Left renal cortex interstitium (tissue), 4 donors: ENCODE measurements at regions not wholly inside any gene's neighbourhood (a gene's known extent, or its start where the extent isn't known, plus 50 kb on each side); places are given as distances from the start of the nearest gene placed in this dataset.

ENCODE experiments used
- DNase-seq, 4 donors: peaks; one replicate each; pipeline ENCODE4 v3.0.0-alpha.2; 2013; ENCODE audit warnings: low read depth in 4 of 4, low spot score in 2 of 4, missing footprints in 1 of 4

DNA sequence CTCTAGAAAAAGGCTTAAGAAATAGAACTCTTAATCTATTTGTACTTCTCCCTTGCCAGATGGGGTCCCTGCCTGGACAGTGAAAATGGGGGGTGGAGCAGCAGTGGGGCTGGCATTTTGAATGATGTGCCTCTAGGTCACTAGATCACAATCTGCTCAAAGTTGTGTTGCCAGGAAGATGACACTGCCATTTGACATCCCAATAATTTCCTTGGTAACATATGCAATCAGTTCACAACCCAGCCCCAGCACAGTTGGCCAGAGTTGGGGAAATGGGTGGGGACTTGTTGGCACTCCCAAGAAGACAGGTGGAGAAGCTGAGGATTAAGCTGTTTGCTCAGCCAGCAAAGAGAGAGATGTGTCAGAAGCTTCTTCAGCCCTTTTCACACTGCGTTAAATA, 558.3 kb upstream of the KLHL29 start:
- no peak for DNase-seq

DNA sequence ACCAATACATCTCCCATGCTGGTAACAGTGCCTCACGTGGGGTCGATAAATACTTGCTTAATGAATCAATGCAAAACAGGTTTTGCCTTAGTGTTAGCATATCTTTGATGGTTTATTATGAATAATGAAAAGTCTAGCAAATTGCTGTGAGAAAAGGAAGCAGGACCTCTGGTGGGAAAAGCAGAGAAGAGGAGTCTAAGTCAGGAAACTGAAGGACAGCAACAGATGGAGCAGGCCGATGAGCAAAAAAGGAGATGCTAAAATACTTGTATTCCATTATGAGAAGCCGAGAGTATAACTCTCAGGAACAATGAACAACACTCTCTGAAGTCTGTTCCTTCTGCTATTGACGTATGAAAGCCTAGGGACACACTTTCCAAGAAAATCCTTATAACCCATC, 555.2 kb upstream of the KLHL29 start:
- no peak for DNase-seq

DNA sequence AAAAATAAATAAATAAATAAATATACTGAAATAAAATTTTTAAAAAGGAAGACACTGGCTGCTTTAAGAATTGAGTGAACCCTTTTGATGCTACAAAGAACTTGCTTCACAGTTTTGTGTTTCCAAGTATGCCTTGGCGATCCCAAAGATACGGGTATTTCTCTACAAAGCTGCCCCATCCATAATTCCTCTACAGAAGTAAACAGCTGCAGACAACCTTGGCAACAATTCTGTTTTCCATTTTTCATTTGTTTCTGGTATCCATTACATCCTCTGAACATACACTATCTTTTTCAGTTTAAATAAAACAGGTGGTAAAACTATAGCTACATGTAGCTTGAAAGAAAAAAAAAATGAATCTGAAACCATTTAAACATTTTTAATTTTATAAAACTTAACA, 552.8 kb upstream of the KLHL29 start:
- no peak for DNase-seq

DNA sequence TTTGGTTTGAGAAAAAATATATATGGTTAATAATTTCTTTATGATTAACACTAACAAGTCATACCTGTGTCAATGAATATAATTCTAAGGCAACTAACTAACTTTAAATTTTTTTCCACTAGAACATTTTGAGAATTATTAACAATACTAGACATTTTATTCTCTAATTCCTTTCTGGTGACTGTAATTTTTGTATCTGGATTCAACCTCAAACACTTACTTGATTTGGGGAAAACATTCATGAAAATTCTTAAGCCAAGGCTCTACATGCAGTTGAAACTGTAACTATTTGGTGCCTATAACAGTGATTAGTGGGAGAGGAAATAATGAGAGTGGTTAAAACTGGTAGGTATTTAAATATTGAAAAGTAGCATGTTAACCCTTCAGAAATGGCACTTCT, 546.5 kb upstream of the KLHL29 start:
- DNase-seq: no peak

DNA sequence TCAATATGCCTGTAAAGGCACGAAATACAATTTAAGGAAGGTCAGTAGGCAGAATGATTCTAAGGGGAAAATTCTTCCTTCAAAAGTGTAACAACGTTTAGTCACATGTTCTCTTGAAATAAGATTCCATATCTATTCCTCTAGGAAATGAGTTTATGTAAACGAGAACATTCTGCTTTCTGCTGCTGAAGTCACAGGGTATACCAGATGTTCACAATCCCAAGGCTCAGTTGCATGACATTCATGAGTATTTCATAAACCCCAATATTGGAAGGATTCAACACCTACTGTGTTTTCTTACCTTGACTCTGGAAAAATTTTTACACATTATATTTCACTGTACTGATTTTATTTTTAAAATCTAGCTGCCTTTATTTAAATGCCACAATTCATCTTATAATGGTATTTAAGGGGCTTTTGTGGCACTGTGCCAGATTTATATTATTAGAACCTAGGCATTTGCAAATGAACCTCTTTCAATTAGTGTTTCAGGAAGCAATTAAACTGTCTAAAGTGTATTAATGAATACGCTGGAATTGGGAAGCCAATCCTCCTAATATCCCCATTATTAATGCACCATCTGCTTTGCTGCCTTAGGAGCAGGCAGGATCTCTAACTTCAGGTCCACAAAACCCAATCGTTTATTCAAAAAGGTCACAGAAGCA, 542.6 kb upstream of the KLHL29 start:
- no peak for DNase-seq

DNA sequence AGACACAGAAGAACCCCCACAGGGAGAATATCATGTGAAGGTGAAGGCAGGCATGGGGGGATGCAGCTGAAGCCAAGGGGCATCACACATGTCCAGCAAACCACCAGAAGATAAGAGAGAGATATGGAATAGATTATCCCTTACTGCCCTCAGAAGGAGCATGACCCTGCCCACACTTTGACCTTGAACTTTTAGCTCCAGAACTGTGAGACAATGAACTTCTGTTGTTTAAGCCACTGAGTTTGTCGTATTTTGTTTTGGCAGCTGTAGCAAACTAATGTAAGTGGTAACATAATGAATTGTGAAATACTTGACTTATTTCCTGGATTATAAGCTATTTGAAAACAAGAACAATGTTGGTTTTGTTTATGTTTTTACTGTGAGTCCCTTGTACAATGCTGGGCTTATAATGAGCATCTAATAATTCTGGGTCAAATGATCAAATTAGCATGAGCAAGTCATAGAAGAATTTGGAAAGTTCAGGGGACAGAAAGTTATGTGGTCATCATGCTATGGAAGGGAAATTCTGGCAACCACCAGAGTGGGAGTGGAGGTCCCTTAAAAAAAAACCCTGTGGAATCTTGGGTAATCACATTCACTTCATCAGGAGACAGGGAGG, 541.0 kb upstream of the KLHL29 start:
- DNase-seq: no peak

DNA sequence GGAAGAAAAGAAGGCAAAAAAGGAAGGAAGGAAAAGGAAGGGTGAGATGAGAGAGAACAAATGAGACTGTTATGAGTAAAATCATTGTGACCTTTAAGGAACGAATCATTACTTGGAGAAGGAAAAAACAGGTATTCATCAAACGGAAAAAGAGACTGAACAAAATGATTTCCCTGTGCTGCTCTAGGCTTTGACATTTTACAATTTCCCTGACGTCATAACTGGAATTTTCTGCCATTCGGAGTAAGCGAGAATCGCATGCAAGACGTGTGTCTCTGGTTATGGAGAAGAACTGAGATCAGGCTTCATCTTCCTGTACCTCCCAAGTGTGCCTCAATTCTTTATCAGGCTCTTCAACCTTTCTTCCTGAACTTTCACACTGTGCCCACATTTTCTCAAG, 534.7 kb upstream of the KLHL29 start:
- no peak for DNase-seq

DNA sequence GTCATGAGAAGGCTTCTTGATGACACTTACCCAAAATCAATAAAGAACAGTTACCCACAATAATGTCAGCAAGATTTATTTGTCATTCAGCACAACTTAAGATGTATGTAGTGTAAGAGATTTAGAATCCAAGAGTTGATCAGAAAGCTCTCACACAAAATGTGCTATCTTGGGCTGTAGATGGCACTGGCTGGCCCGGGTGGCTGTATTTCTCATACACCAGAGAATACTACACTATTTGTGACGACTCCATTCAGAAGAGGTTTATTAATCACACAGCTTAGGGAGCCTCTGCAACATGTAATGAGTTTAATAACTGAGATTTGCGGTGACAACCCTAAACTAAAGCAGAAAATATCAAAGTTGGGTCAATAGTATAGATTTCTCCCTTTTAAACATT, 530.4 kb upstream of the KLHL29 start:
- no peak for DNase-seq

DNA sequence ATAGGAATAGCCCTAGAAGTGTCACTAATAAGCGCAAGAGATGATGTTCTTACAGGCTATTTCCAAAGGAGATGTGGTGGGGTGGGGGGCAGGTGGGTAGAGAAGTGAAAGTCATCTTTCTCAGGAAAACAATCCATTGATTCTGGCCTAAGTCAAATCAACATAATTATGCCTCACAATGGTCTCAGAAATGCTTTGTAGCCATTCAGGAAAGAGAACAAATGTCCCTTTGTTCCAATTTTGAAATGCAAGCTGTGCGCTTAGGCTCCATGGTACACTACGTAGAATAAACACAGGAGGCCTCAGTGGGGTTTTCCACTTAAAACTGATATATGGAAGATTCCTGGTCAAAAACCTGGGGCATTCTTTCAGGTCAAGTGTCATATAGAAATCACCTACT, 529.9 kb upstream of the KLHL29 start:
- DNase-seq: no peak

DNA sequence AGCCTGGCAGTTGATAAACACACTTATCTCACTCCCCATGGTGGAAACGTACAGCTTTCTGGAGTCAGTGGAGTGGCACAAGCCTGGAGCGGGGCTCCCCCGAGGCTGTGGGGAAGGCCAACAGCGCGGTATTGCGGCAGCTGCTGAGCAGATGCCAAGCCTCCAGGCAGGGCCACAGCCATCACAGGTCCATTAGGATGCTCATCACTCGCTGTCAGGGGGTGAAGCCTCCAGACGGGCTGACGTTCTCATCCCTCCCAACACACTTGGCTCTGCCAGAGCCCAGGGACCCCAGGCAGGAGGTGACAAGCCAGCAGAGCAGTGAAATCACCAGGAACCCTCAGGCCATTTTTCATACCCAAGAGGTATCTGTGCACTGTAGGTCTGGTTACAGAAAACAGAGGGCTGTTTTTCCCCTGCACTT, 529.2 kb upstream of the KLHL29 start:
- DNase-seq: no peak

DNA sequence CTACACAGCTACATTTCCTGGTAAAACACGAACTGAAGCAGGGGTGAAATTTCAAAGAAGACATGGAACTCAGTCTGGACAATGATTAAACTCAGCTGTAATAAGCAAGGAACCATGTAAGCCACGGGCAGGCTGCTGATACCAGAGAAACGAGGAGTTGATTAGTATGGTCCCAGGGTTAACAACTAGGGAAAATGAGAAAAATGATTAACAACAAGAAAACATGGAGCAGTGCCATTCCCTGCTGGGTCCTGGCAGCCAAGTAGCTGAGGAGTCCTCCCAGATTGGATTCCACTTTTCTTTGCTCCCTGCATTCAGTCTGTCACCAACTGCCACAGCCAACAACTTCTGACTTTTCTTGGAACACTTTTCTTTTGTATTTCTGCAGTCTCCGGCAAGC, 517.0 kb upstream of the KLHL29 start:
- DNase-seq: peak in 3 of 4 donors; percentile 15 to 51 (median 38)

DNA sequence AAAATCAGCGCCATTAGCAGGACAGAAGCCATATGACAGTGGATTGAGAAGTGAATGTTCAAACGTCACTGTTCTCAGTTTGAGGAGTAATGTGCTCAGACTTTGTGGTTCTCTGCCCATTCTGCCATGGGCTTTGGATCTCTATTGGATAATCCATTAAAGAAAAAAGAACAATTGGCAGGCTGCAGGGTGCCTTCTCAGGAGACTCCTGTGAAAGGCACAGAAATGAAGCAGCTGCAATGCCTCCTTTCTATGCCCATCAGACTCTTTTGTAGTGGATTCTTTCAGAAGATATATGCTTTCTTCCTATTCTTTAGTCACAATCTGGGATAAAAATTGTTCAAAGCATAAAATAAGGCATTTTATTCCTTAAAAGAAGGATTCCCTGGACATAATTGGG, 506.9 kb upstream of the KLHL29 start:
- DNase-seq: no peak

DNA sequence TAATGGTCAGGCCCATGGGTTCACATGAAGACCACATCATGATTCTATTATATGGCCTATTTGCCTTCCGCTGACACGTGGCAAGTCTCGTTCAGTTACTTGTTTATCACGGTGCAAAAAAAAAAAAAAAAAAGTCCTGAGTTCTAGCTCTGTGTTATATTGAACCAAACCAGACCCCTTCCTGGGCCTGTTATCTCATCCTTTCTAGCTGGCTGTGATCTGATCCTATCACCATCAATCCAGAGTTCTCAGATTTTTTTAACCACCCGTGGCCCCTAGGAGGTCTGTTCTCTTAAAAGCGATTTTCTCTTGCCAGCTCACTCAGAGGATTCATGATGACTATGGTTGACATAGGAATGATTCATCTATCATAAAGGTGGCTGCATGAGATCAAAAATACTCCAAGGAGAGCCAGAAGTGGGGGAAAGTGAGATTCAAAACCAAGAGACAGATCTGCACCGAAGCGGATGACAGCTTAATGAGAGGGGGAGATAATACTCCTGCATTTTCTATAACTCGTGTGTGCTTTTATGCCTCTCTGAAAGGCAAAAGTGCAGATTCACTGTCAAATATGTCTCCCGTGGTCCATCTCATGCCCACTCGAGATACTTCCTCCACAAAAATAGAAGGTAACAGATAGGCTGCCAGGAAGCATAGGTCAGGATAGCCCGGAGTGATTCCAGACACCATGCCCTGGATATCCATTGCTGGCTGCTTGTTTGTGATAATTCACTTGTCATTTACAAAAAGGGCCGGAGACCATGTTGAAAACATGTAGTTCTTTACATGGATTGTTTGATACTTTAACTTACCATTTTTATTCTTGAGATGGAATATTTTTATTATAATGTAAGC, 505.7 kb upstream of the KLHL29 start:
- no peak for DNase-seq

DNA sequence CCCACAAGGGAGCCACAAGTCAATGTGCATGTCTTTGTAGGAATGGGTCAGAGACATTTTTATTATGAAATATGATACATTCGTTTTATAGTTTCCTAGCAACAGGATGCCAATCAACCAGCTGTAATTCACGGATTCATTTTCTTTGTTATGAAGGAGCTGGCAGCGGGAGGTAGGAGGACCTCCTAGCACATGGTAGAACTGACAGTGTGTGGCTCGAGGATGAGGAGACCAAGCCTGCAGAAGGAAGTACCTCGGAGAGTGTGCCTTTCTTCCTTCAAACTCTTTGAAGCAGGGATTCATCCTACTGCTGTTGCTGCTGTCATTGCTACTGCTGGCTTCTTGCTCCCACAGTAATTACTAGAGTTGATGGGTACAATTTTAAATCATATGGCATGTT, 504.8 kb upstream of the KLHL29 start:
- no peak for DNase-seq

DNA sequence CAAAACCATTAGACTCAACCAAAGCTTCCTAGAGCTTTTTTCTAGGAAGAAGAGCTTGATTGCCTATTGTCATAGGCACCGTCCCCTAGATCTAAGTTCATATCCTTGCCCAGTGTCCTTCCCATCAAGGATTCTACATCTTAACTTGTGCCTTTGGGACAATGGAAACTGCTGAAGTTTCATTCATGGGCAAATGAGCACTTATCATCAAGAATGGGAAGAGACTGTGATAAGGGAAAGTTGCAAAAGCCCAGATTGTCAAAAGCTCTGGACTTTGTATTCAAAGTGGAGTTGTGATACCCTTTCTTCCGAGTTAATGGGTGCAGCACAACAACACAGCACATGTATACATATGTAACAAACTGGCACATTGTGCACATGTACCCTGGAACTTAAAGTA, 503.0 kb upstream of the KLHL29 start:
- no peak for DNase-seq

DNA sequence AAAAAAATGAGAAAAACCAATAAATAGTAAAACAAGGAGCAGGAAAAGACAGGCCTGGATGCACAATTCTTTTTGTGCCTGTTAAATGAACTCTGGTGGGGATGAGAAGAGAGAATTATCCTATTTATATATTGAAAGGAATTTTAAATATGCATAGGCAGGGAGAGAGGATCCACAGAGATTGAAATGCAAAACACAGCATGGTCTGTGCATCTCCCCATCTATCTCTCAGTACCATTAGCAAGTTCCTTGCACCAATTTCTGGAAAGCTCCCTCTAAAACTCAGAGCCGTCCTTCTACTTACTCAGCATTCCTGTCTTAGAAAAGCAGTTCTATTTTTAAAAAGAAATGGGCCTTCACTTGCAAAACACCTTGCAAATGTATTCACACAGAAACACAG, 502.3 kb upstream of the KLHL29 start:
- DNase-seq: no peak

DNA sequence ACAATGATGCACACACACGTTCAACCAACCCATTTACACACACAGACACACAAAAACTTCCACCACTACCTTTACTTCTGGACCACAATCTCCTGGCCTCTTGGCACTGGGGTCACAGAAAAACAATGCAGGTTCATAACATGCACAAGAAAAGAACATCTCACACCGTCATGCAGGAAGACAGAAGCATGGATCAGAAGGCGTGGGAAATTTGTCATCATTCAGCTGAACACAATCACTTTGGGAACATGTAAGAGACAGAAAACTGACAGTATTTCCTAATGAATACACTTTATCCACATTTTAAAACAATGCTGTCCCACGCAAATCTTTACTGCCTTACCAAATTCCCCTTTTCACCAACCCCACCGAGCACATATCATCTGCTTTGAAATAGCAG, 501.9 kb upstream of the KLHL29 start:
- no peak for DNase-seq

DNA sequence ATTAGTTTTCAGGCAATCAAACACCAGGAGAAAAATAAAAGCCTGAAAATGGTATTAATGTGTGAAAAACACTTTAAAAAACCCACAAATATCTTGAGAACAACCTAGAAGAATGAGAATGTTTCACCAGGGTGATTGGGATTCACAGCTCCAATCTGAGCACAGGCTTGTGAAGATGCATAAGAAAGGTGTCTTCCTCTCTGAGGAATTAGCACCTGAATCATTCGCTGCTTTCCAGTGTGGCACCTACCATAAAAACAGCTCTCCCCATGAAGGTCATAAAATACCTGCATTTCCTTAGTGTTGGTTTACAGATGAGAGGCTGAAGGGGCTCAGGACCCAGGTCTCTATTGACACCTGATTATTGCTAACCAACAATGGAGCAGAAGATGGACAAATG, 499.7 kb upstream of the KLHL29 start:
- DNase-seq: no peak

DNA sequence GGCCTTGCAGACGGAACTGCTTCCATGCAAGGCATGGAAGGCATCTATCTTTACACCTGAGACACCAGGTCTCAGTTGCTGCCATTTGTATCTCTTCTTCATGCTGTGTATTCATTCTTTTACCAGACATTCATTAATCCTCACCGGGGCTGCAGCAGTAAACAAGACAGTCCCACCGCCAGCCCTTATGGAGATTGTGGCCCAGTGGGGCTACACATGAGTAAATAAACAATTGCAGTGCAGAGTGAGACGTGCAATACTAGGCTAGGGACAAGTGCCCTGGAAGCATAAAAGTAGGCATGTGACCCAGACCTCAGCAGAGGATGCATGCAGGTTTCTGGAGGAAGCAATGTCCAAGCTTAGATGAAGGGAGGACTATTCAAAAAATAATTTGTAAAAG, 497.6 kb upstream of the KLHL29 start:
- DNase-seq: no peak

DNA sequence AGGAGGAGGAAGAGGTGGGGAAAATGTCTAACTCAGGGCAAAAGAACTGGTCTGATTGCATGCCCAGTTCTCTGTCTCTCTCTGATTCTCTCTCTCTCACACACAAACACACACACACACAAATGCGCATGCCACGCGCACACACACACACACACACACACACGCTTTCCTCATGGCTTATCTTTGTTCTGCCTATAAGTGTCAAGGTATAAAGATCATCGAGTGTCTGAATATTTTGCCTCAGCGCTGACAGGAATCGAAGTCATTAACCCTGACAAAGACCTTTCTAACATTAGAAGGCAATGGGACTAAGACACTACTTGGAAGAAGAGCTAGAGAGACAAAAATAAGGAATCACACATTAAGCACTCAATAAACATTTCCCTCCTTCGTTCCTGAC, 497.1 kb upstream of the KLHL29 start:
- DNase-seq: no peak

DNA sequence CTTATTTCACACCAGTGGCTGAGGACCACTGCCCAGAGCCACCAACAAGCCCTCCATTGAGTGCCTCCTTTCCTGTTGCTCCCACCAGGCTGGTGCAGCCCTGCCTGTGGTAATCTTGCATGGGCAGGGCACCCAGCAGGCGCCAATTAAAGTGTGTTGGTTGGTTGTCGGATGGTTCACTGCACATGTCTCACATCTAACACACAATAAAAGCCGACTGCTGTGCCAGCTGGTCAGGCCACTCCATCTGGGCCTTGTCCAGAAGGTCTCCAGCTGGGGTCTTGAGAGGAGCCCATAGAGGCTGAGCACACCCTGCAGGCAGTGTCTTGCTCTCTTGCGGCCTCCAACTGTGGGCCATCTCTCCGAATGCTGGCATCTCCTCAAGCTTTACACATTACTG, 494.8 kb upstream of the KLHL29 start:
- DNase-seq: no peak
